GM18873 (cell line): ENCODE measurements at regions not wholly inside any gene's neighbourhood (a gene's known extent, or its start where the extent isn't known, plus 50 kb on each side); places are given as distances from the start of the nearest gene placed in this dataset.
"Not testable (repeated sequence)": the region's sequence is repeated elsewhere in the genome, so short reads cannot be mapped to it uniquely, and the experiment has no call there.

Source experiments
- ATAC-seq: cut with Tn5 transposase; IDR thresholded peaks from one replicate; pipeline ENCODE4 v1.9.1; 2021; ENCODE audit warnings: mild to moderate bottlenecking, moderate library complexity, moderate number of reproducible peaks; ENCODE audit not compliant: unreplicated experiment, low FRiP score

GRCh38 chr6:77326711-77327110 lies 136.6 kb downstream of the HTR1B start:
- ATAC-seq = no peak

DNA sequence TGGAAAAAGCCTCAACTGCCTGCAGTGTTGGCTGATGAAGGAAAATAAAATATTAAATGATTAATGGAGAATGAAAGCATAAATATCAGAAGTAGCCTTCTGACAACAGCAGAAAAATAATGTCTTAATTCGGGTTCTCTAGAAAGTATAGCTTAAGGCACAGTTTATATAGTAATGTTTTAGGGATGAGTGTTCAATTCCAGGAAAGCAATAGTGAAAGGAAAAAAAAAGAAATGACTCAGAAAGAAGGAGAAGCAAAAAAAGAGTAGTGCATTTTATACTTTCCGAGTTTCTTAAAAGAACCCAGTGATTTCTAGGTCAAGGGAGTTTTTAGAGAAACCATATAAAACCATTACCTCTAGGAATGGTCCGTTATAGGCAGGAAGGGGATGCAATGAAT lies 137.3 kb downstream of the HTR1B start:
- ATAC-seq = no peak

DNA sequence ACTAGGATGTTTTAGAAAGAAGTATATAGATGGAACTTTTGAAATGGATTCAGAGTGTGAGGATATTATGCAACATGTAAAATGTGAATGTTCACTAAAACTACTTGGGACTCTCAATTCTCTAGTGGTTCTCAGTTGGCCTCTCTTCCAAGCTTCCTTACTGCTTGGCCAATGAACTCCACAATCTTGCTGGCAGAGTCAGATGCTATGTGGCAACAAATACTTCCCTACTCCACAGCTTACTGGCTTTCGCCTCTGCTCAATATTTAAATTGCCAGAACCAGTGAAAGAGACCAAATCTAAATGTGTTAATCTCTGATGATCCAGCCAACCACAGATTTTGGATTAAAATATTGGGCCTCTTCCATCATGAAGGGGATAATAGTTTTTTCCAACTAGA lies 138.4 kb downstream of the HTR1B start:
- no peak for ATAC-seq

DNA sequence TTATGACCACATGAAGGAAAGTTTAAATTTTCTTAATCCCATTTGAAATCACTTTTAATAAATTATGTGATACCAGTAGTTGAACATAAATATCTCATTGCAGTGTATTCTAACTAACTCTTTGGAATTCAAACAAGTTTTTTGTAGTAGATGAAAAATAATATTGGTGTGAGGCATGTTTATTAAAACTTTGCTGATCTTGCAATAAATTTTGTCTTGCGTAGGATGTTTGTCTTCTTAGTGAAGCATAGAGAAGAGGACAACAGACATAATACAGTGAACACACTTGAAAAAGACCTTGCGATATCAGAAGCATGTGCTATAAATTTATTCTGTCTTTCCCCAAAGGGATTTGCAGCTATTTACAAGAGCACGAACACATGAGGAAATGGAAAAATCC lies 140.7 kb downstream of the HTR1B start:
- ATAC-seq = no peak

DNA sequence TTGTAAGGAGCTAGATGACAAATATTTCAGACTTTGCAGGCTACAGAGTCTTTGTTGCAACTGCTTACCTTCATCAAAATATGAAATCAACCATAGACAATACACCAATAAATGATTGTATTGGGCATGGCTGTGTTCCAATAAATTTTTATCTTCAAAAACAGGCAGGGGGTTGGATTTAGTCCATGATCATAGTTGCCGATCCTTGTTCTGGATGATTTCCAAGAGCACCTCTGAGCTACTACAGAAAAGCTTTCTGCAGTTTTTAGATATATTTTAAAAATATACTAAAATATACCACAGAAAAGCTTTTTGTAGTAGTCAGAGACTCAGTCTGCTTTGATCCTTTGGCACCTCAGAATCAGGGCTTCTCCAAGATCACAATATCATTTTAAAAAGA lies 145.0 kb downstream of the HTR1B start:
- ATAC-seq = no peak

DNA sequence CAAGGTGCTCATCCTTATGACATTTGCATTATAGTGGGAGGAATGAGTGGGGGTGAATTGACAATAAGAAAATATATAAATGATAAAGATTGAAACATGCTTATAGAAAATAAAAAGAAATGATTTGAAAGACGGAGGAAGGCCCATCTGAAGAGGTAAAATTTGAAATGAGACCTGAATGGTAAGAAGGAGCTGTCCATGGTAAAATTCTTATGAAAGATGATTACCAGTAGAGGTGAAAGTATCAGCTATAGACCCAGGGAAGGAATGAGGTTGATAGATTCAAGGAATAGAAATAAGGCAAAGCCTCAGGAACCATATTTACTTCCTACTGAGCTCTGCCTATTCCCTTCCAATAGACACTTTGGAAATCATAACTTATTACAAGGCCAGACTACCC lies 149.7 kb downstream of the HTR1B start:
- no peak for ATAC-seq

DNA sequence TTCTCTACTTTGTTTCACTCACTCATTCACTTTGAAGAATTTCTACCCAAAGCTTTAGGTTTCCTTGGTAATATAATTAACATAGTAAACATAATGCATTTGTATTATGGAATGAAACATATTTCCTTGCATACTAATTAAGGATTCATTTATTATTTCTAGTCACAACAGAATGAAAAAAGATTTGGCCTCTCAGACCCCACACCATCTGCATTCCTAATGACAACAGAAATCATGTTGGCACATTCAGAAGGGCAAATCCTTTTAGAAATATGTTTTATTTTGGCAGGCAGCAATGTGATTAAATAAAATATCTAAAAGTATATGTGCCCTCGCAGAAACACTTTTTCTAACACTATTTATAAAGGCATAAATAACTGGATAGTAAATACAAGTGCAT lies 163.4 kb downstream of the HTR1B start:
- ATAC-seq = no peak

DNA sequence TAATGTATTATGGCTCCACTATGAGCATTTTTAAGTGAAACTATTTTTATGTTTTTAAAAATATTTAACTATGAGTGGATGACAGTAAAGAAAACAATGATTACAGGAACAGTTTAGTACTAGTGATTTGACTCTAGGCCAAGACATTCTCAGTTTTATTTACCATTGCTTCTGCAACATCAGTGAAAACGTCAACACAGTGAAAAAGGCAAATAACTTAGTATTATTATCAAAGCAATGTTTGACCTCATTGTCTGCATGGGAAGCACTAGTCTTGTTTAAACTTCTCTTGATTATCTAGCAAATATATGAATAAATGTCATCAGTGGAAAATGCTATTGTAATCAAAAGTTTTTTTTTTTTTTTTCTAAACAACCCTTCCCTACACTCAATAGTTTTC lies 165.0 kb downstream of the HTR1B start:
- no peak for ATAC-seq

DNA sequence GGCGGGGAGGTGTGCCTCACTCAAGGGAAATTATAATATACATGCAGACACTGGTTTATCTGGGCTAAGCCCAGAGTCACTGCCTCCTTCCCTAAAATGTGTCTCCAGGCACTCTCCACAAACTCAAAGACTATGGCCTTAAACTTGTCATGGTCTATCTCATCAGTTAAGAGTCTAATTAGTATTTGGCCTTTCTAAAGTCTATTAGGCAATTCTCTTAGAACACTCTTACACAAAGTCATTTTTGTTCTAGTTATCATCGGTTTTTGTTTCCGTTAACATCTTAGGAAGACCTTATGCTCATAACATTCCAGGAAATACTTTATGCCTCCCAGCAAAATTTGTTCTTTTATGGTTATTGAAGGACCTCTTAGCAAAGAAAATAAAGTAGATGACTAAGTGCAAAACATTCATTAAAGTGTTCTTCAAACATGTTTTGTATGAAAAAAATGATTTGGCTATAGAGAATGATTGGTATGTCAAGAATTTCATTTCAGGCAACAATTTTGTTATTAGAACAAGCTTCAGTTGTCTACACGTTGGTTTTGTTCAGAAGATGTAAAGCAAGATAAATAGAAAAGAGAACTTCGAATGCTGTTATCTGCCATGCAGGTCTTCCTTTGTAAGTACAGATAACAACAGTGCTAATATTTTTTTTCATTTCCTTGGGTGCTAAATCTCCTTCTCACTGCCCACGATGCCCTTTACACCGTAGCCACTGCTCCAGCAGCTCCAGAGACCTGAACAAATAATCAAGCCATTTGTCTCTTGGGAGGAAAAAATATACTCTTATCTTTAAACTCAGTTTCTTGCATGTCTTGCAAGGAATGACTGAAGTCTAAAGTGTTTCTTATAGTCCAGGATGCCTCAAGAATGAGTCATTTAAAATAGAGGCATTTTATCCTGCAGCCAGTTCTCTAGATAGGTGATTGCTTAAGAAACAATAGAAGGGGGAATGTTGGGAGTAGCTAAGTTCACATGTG lies 170.4 kb downstream of the HTR1B start:
- no peak for ATAC-seq

- ATAC-seq = no peak
Measured at GRCh38 chr6:77290798-77291197, 172.5 kb downstream of the HTR1B start.

GRCh38 chr6:77286541-77286940 lies 176.8 kb downstream of the HTR1B start:
- no peak for ATAC-seq

- ATAC-seq = no peak
Measured at GRCh38 chr6:77273929-77274328, 189.4 kb downstream of the HTR1B start.

DNA sequence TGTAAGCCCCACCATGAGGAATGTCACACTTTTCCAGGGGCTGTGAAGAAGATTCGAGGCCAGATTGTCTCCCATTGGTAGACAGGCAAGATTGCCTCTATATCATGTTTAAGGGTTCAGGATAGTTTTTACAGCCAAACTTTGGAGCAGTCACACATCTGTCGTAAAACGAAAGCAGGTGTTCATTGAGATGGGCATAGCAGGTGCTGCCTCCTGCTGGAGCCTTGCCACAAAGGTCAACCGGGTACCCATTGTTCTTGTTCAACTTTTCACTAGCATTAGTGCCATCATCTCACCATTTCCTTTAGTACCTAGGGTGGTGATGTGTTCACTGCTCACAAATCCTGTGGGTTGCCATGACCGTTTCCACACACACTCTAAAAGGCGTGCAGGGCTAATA lies 198.3 kb downstream of the HTR1B start:
- no peak for ATAC-seq

GRCh38 chr6:77263003-77263402 lies 200.3 kb downstream of the HTR1B start:
- ATAC-seq = no peak

DNA sequence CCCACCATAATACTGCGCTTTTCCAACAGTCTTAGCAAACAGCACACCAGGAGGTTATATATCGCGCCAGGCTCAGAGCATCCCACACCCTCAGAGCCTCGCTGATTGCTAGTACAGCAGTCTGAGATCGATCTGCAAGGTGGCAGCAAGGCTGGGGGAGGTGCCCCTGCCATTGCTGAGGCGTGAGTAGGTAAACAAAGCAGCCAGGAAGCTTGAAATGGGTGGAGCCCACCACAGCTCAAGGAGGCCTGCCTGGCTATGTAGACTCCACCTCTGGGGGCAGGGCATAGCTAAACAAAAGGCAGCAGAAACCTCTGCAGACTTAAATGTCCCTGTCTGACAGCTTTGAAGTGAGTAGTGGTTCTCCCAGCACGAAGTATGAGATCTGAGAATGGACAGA lies 211.5 kb downstream of the HTR1B start:
- ATAC-seq = not testable (repeated sequence)

DNA sequence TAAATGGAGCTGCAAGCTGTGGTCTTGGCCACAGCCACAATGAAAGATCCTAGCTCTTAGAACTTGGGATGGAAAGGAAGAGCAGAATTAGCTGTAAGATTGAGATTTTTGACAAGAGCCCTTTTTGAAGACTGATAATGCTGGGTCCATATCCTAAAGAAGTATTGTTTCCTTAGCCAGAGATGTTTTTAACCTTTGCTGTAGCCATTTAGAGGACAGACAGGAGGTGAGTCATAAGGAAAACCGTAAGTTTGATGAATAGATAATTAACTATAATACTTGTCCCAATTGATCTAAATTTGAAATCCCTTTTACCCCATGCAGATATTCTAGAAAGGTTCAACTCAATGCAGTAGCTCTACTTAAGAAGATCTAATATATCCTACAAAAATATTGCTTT lies 213.7 kb downstream of the HTR1B start:
- no peak for ATAC-seq

- ATAC-seq = no peak
Measured at GRCh38 chr6:77245026-77245425, 218.3 kb downstream of the HTR1B start.

DNA sequence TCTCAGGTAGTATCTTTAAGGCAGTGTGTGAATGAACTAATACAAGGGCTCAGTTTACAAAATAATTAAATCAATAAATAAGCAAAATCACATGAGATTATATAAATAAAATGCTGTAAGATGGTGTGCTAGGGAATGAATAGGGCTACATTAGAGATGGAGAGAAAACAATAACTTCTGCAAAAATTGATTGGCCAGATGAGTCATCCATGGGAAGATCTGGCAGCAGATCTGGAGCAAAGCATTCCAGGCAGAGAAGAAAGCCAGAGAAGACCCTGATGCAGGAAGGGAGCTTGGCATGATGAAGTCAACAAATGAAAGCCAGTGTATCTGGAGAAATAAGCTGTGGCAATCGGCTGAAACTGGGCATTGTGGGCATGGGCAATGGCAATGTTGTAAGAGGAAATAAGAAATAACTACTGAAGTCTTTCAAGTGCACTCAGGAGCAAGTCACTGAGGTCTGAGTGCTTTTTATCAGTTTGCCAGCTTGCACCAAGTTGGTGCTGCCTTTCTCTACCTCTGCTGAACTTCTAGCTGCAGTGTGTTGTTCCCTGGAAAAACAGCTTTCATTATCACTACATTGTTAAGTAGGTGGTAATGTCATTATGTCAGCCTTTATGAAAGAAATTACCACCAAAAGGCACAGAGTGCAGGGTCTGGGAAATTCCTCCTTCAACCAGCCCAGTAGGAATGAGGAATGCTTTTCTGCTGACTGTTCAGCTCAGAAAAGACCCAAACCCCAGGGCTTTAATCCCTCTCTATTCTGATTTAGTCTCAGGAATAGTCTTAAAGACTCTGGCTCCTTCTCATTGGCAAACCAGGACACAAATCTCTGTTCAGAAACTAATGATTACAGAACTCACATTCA lies 231.6 kb downstream of the HTR1B start:
- ATAC-seq = no peak

GRCh38 chr6:77228279-77228678 lies 235.0 kb downstream of the HTR1B start:
- no peak for ATAC-seq

GRCh38 chr6:77217896-77218295 lies 245.4 kb downstream of the HTR1B start:
- ATAC-seq = no peak

- ATAC-seq = no peak
Measured at GRCh38 chr6:77205936-77206335, 257.4 kb downstream of the HTR1B start.
